Panc1 (cell line): ENCODE measurements at regions not wholly inside any gene's neighbourhood (a gene's known extent, or its start where the extent isn't known, plus 50 kb on each side); places are given as distances from the start of the nearest gene placed in this dataset.

Experiments
- ATAC-seq: fragments of 200-7000 bp; cut with Tn5 transposase; 2 replicates; pipeline ENCODE4 v1.9.1; 2020; ENCODE audit warnings: mild to moderate bottlenecking, moderate library complexity
- BruUV-seq: library from RNA; stranded (reverse); fragments of 400-500 nt; replicated peaks from 2 replicates; lab custom pipeline; 2021; lab: Mats Ljungman, UMichigan
- CTCF ChIA-PET: fragments of 300-600 bp; sonication (Branson Sonifier 250); formaldehyde crosslinking; loops from one replicate; lab custom pipeline; 2022; ENCODE audit warnings: antibody characterized with exemption; lab: Charles Lee
- POLR2A ChIA-PET: fragments of 300-600 bp; sonication (Branson Sonifier 250); formaldehyde crosslinking; loops from one replicate; lab custom pipeline; 2022; ENCODE audit warnings: antibody characterized with exemption; lab: Charles Lee
- DNase-seq: peaks from one replicate; pipeline ENCODE4 v3.0.0-alpha.2; 2010; ENCODE audit warnings: low read depth, low spot score
- H3K27ac ChIP-seq: 2 replicates; pipeline ENCODE4 v1.5.1; 2011; ENCODE audit warnings: mild to moderate bottlenecking, low read length, inconsistent platforms
- H3K27me3 ChIP-seq: fragments of 200-500 bp; sonication (Bioruptor generic); 2 replicates; pipeline ENCODE4 v1.6.0; 2014; ENCODE audit warnings: low read length, inconsistent platforms; ENCODE audit not compliant: control insufficient read depth, insufficient read depth
- H3K36me3 ChIP-seq: fragments of 200-500 bp; sonication (Bioruptor generic); 2 replicates; pipeline ENCODE4 v1.5.1; 2014; ENCODE audit warnings: inconsistent platforms, mild to moderate bottlenecking, low read length, moderate library complexity; ENCODE audit not compliant: control insufficient read depth, insufficient read depth
- H3K4me1 ChIP-seq: 2 replicates; pipeline ENCODE4 v1.5.1; 2011; ENCODE audit warnings: inconsistent platforms, mild to moderate bottlenecking, low read length, moderate library complexity; ENCODE audit not compliant: control insufficient read depth, insufficient read depth
- H3K4me3 ChIP-seq, 2 experiments: 2 replicates each; pipeline ENCODE4 v1.5.1; 2011 to 2012; ENCODE audit warnings: low read depth in 2 of 2, low read length in 2 of 2, mild to moderate bottlenecking in 2 of 2, inconsistent platforms in 1 of 2, moderate library complexity in 1 of 2
- H3K9me3 ChIP-seq: fragments of 200-500 bp; sonication (Bioruptor generic); 2 replicates; pipeline ENCODE4 v1.5.1; 2014; ENCODE audit warnings: low read depth, mild to moderate bottlenecking, inconsistent platforms, low read length, moderate library complexity; ENCODE audit not compliant: control insufficient read depth, insufficient read depth
- POLR2AphosphoS5 ChIP-seq: IDR thresholded peaks from 2 replicates; pipeline ENCODE4 v1.6.1; 2012; ENCODE audit warnings: mild to moderate bottlenecking, low read depth, low read length, moderate library complexity
- SIN3A ChIP-seq: IDR thresholded peaks from 2 replicates; pipeline ENCODE4 v1.6.1; 2012; ENCODE audit warnings: low read depth, mild to moderate bottlenecking, low read length, moderate library complexity, borderline replicate concordance; ENCODE audit not compliant: insufficient read depth
- TCF7L2 ChIP-seq: IDR thresholded peaks from 2 replicates; pipeline ENCODE4 v1.6.1; 2011; ENCODE audit warnings: mild to moderate bottlenecking, low read depth, low read length, inconsistent platforms
- in situ Hi-C: cut with HindIII; loops from 2 replicates; pipeline ENCODE4 v1.10.0; 2016; ENCODE audit warnings: low sequenced_read_pairs, low pct_unique_long_range_greater_than_20kb
- intact Hi-C: fragments of 100-400 bp; cut with micrococcal nuclease; formaldehyde crosslinking; loops from one replicate; pipeline ENCODE4 v1.10.0; 2022; ENCODE audit not compliant: unreplicated experiment
- TF ChIP-seq, protein P1 (sequence below), 2 experiments: IDR thresholded peaks; 2 replicates each; pipeline ENCODE4 v1.6.1; 2011 to 2012; ENCODE audit warnings: low read depth in 2 of 2, control low read depth in 1 of 2, low read length in 1 of 2, mild to moderate bottlenecking in 1 of 2, moderate library complexity in 1 of 2; ENCODE audit not compliant: insufficient read depth in 1 of 2
- TF ChIP-seq, protein P2 (sequence below): fragments of 450-650 bp; IDR thresholded peaks from 2 replicates; pipeline ENCODE4 v1.5.1; 2017; ENCODE audit warnings: mild to moderate bottlenecking

DNA sequence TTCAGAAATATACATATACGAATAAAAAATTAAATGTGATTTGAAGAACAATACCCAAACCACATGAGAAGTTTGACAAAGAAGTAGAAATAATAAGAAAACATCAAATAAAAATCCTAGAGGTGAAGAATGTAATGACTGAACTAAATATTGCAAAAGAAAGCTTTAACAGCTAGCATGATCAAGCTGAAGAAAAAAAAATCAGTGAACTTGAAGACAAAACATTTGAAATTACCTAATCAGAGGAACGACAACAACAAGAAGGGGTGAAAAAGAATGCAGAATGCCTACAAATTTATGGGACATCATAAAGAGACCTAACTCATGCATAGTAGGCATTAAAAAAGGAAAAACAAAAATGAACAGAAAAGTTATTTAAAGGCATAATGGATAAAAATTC, 60.5 kb upstream of the SPEF2 start:
- H3K9me3 ChIP-seq = peaks cover 7% of the 10 kb centered on the region; the same call in 1 of the 2 replicates
- ChIA-PET CTCF (no interaction called here), POLR2A (no interaction called here)
- intact Hi-C loops = no loop called here
- no TSS peak for BruUV-seq
- TF ChIP-seq, protein P1, sequence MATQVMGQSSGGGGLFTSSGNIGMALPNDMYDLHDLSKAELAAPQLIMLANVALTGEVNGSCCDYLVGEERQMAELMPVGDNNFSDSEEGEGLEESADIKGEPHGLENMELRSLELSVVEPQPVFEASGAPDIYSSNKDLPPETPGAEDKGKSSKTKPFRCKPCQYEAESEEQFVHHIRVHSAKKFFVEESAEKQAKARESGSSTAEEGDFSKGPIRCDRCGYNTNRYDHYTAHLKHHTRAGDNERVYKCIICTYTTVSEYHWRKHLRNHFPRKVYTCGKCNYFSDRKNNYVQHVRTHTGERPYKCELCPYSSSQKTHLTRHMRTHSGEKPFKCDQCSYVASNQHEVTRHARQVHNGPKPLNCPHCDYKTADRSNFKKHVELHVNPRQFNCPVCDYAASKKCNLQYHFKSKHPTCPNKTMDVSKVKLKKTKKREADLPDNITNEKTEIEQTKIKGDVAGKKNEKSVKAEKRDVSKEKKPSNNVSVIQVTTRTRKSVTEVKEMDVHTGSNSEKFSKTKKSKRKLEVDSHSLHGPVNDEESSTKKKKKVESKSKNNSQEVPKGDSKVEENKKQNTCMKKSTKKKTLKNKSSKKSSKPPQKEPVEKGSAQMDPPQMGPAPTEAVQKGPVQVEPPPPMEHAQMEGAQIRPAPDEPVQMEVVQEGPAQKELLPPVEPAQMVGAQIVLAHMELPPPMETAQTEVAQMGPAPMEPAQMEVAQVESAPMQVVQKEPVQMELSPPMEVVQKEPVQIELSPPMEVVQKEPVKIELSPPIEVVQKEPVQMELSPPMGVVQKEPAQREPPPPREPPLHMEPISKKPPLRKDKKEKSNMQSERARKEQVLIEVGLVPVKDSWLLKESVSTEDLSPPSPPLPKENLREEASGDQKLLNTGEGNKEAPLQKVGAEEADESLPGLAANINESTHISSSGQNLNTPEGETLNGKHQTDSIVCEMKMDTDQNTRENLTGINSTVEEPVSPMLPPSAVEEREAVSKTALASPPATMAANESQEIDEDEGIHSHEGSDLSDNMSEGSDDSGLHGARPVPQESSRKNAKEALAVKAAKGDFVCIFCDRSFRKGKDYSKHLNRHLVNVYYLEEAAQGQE (IDR thresholded peaks at IDR 0.05; ENCODE audit: insufficient read depth in 1 of 2, low read depth in 2 of 2, low read length in 1 of 2) = no peak
- TF ChIP-seq, protein P2, sequence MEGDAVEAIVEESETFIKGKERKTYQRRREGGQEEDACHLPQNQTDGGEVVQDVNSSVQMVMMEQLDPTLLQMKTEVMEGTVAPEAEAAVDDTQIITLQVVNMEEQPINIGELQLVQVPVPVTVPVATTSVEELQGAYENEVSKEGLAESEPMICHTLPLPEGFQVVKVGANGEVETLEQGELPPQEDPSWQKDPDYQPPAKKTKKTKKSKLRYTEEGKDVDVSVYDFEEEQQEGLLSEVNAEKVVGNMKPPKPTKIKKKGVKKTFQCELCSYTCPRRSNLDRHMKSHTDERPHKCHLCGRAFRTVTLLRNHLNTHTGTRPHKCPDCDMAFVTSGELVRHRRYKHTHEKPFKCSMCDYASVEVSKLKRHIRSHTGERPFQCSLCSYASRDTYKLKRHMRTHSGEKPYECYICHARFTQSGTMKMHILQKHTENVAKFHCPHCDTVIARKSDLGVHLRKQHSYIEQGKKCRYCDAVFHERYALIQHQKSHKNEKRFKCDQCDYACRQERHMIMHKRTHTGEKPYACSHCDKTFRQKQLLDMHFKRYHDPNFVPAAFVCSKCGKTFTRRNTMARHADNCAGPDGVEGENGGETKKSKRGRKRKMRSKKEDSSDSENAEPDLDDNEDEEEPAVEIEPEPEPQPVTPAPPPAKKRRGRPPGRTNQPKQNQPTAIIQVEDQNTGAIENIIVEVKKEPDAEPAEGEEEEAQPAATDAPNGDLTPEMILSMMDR = no peak
- TF ChIP-seq SIN3A = no peak
- no peak for TF ChIP-seq POLR2AphosphoS5
- TF ChIP-seq TCF7L2 = no peak
- in situ Hi-C loops = no loop called here
- ATAC-seq (no peak), DNase-seq (no peak)
- no peaks in the 10 kb centered on the region for H3K27me3 ChIP-seq
- no peak overlapping the region for H3K4me3 ChIP-seq
- no peaks in the 10 kb centered on the region for H3K36me3 ChIP-seq
- no peaks in the 10 kb centered on the region for H3K4me1 ChIP-seq
- no peak overlapping the region for H3K27ac ChIP-seq

DNA sequence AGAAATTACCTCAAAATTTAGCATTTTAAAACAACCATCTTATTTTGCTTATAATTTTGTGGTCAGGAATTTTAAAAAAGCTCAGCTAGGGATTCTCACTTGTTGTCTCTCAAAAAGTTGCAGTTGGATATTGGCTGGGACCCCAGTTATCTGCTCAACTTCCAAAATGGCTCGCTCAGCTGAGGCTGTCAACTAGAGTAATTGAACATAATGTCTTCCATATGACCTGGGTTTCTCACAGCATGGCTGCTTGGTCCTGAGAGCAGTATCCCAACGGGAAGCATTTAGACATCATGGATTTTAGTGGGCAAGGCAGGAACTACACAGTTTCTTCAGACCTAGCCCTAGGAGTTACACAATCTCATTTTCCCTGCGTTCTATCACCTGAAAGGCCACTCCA, 63.6 kb upstream of the SPEF2 start:
- no peak for ATAC-seq

More for the DNA sequence above, 63.6 kb upstream of the SPEF2 start:
- TF ChIP-seq, protein P2 = no peak
- no peak for TF ChIP-seq TCF7L2
- TF ChIP-seq SIN3A = no peak
- TF ChIP-seq, protein P1 (IDR thresholded peaks at IDR 0.05; ENCODE audit: insufficient read depth in 1 of 2, low read depth in 2 of 2, low read length in 1 of 2) = no peak
- TF ChIP-seq POLR2AphosphoS5 = no peak
- in situ Hi-C loops = no loop called here
- peaks cover 7% of the 10 kb centered on the region; the same call in 1 of the 2 replicates for H3K9me3 ChIP-seq
- H3K27me3 ChIP-seq = no peaks in the 10 kb centered on the region
- no TSS peak for BruUV-seq
- POLR2A ChIA-PET = no interaction called here
- DNase-seq = no peak
- no peaks in the 10 kb centered on the region for H3K4me1 ChIP-seq
- CTCF ChIA-PET = interaction anchor here (0.6 kb wide), 1 partner anchor 72 kb away, joined by 4 read pairs; no protein-coding TSS in a partner anchor
- H3K27ac ChIP-seq = no peak overlapping the region
- H3K4me3 ChIP-seq = no peak overlapping the region
- intact Hi-C loops = no loop called here
- H3K36me3 ChIP-seq = no peaks in the 10 kb centered on the region
